ELR (cell line): ENCODE measurements at regions not wholly inside any gene's neighbourhood (a gene's known extent, or its start where the extent isn't known, plus 50 kb on each side); places are given as distances from the start of the nearest gene placed in this dataset.
A peak's percentile ranks its signal among the peaks of the same experiment; 100 is the strongest.
"Not testable (repeated sequence)": the region's sequence is repeated elsewhere in the genome, so short reads cannot be mapped to it uniquely, and the experiment has no call there.

Source experiments
- DNase-seq: peaks from one replicate; pipeline ENCODE4 v3.0.0-alpha.2; 2015; ENCODE audit warnings: low read depth

DNA sequence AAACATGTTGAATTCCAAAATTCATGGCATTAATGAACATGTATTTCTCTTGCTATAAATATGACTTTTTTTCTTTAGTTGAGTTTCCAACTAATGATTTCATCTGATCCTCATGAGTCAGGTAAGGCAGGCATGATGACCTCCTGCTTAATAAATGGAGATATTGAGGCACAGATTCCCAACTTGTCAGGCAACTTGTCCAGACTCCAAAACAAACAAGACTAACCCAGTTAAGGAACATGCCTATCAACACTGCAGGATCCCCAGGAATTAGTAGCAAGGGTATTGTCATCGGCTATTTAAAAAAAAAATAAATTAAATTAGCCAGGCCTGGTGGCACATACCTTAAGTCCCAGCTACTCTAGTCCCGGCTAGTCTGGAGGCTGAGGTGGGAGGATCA is 121.3 kb upstream of the SALL4 start:
- no peak for DNase-seq

DNA sequence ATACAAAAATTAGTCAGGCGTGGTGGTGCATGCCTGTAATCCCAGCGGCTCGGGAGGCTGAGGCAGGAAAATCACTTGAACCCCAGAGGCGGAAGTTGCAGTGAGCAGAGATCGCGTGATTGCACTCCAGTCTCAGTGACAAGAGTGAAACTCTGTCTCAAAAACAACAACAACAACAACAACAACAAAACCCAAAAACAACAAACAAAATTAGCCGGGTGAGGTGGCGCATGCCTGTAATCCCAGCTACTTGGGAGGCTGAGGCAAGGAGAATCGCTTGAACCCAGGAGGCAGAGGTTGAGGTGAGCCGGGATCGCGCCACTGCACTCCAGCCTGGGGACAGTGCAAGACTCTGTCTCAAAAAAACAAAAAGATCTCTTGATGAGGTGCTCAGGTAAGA is 120.5 kb upstream of the SALL4 start:
- not testable (repeated sequence) for DNase-seq

DNA sequence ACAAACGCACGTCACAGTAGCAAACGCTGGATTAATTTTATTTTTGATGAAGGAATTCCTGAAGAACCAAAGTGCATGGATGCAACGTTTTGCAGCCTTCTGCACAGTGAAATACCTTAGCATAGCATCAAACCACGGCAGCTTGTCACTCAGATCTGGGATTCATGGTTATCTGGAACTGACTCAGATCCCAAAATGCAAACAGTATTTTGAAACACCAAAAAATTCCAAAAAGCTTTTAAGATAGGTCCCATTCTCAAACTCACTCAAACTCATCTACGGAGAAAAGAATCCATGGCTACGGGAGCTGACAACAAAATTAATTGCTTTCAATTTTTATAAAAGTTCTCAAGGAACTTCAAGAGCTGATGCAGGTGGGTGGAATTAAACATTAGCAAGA is 116.2 kb upstream of the SALL4 start:
- no peak for DNase-seq

DNA sequence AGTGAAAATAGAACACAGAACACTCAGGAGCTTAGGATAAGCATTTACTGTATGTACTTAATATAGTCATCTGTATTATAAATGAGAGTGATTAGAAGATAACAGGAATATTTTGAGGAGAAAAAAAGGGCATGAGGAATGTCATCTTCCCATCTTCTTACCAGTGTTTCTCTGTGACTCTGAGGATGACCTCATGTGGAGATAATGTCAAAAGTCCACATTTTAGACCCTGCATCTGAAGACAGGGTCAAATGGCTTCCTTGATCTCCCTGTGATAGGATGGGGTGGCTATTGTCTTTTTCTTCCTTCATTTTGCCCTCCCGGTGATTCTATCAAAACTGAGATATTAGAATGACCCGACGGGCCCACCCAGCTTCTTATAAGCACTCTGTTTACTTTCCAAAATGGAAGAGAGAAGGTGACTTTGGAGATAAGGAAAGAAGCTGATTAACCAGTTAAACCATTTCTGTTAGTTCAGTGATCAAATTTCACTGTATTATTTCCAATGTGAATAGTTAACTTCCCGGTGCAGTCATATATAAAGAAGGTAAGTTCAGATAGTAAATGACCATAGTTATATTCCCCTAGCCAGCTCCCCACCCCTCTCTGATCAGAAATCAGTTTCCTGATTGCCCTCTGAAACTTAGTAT is 115.7 kb upstream of the SALL4 start:
- DNase-seq, result no peak

DNA sequence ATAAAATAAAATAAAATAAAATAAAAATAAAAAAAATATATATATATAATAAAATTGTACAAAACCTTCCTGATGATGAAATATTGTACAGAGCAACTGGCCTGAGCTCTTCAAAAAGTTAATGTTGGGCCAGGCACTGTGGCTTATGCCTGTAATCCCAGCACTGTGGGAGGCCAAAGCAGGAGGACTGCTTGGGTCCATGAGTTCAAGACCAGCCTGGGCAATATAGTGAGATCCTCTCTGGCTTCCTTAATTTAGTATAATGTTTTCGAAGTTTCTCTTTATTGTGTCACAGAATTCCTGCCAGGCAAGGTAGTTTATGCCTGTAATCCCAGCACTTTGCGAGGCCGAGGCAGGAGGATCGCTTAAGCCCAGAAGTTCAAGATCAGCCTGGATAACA is 113.9 kb upstream of the SALL4 start:
- no peak for DNase-seq

DNA sequence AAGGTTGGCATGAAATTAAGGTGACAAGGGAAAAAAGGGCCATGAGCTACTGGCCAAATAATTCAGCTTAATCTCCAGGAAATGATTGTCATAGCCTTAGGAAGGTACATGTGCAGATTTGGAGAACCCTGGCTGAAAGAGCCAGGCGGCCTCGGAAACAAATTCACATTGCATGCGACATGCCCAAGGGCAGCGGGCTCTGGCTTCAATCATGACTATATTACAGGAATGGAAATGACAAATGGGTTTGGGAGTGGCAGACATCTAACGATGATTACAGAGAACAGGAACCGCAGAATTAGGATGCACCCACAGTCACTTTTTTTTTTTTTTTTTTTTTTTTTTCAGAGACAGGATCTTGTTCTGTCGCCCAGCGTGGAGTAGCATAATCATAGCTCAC is 112.4 kb upstream of the SALL4 start:
- DNase-seq, result no peak

DNA sequence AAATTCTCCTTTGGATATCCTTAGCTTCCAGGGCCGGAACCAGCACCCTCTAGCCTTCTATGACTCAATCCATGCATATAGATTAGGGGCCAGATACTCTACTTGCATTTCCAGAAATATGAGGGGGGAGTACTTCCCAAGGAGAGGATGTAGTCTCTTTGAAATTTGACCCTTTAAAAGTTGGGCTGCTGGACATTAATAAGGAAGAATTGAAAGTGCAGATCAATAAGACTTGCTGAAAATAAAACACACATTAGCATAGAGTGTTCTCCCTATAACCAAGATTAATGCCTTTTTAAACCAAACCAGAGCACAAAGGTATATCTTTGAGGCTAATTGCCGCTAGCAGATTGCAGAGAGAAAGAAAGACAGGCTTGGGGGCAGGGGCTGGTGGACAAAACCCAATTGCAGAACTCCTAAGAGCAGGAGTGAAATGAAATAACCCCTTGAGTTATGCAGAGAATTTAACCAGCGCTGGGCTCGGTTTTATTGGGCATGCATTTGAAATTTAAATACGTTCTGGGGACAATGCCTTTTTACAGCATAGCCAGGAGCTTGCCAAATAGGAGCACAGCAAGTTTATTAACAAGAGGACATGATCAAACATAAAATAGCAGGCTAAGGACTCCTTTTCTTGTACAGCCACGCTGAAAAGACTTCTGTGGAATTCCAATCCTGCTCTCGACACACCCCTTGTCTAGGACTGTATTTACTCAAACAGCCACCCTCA is 108.2 kb upstream of the SALL4 start:
- peak; percentile 48 for DNase-seq

DNA sequence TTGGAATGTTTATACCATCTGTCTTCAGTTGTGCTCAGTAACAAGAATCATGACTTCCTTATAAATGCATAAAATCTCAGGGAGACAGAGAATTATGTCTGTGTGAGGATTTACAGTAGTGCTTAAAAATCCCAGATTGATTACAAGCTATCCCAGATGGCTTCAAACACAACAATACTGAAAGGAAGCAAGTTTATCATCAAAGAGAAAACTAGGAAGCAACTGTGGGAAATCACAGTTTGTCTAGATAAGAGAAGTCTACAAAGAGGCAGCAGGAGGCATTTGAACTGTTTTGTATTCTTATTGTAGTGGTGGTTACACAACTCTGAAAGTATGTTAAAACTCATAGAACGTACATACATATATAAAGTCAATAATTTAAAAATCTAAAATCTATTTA is 104.4 kb upstream of the SALL4 start:
- no peak for DNase-seq

DNA sequence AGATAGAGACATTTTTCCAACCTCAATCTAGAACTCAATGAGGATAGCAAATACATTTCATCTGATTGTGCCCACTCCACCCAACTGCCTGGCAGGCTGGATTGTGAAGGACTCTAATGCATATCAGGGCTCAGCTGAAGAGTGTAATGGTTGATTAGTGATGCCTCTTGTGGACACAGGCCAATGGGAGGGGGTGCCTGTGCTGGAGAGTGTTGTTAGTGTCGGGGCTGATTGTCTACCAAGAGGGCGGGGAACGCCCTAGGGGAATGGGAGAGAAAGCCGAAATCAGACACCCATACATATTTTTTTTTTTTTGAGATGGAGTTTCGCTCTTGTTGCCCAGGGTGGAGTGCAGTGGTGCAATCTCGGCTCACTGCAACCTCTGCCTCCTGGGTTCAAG is 103.7 kb upstream of the SALL4 start:
- no peak for DNase-seq

DNA sequence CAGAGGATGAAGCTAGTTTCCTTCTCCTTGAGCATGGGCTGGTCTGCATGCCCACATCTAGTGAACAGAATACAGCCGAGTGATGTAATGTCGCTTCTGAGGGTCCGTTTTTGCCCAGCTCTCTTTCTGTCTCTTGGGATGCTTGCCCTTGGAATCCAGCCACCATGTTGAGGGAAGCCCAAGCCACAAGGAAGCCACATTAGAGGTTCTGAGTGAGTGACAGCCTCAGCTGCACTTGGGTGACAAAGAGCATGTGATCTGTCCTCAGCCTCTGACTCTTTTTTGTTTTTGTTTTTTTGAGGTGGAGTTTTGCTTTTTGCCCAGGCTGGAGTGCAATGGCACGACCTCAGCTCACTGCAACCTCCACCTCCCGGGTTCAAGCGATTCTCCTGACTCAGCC is 100.6 kb upstream of the SALL4 start:
- DNase-seq, result no peak

DNA sequence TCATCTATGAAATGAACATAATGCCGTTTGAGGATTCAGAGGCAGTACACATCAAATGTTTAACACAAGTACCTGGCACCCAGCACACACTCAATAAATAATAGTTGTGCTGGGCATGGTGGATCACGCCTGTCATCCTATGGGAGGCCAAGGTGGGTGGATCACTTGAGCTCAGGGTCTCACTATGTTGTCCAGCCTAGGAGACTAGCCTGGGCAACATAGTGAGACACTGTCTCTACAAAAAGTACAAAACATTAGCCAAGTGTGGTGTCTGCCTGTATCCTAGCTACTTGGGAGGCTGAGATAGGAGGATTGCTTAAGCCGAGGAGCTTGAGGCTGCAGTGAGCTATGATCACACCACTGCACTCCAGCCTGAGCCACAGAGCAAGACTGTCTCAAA is 98.1 kb upstream of the SALL4 start:
- DNase-seq, result no peak

DNA sequence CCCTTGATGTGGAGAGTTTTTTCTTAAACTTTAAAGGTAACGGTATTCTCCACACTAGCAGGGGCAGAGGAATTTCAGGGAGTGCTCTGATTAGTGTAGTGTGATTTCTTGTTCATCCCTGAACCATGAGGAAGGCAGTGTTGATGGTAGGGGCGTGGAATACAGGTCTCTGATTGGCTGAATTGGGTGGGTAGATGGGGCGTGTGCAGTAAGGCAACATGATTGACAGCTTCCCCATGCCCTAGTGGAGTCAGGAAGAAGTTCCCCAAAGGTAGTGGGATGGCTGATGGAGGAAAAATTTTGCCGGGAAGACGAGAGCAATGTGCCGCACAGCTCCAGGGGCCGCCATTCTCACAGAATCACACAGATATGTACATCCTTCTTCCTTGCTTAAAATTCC is 97.4 kb upstream of the SALL4 start:
- no peak for DNase-seq

DNA sequence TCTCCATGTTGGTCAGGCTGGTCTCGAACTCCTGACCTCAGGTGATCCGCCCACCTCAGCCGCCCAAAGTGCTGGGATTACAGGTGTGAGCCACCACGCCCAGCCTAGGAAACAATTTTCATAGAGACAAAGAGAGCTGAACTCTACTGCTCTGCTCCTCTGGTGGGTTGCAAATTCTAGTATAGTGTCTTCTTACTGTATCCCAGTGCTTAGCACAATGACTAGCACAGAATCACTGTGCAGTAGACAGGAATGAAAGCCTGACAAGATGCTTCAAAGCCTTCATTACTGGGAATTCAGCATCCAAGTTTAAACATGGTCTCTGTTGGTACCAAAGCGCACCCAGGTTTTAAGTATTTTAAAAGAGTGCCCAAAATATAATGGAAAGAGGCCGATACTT is 96.5 kb upstream of the SALL4 start:
- no peak for DNase-seq

DNA sequence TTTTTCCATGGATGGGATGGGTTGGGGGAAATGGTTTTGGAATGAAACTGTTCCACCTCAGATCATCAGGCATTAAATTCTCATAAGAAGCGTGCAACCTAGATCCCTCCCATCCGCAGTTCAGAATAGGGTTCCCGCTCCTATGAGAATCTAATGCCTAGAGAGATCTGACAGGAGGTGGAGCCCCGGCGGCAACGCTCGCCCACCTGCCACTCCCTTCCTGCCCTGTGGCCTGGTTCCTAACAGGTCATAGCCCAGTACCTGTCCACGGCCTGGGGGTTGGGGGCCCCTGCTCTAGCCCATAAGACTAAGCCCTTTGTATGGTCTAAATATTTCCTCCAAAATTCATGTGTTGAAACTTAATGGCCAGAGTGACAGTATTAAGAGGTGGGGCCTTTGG is 92.3 kb upstream of the SALL4 start:
- no peak for DNase-seq

DNA sequence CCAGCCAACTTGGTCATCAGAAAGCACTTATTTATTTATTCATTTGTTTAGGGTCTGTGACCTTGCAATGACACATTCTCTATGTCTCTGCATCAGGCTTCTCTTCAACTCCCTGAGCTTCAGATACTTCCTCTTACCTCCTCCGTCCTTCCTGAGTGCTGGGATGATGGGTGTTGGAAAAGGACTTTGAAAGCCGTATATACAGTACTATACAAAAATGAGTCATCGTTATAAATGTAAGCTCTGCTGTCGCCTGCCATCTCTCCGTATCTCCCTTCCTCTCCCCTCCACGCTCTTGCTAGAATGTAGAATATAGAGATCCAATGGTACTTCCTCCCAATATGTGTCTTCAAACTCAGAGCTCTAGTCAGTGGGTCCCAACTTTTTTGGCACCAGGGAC is 91.9 kb upstream of the SALL4 start:
- DNase-seq, result no peak

DNA sequence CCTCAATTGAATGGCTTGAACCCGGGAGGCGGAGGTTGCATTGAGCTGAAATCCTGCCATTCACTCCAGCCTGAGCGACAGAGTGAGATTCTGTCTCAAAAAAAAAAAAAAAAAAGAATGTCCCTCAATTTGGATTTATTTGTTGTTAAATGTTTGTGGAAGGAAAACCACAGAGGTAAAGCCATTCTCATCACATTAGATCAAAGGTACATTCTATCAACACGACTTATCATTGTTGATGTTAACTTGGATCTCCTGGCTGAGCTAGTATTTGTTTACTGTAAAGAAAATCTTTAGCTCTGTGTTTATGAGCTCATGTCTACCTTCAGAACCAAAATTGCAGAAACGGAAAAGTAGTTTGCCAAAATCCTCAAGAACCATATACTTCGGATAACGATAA is 91.4 kb upstream of the SALL4 start:
- DNase-seq, result no peak

DNA sequence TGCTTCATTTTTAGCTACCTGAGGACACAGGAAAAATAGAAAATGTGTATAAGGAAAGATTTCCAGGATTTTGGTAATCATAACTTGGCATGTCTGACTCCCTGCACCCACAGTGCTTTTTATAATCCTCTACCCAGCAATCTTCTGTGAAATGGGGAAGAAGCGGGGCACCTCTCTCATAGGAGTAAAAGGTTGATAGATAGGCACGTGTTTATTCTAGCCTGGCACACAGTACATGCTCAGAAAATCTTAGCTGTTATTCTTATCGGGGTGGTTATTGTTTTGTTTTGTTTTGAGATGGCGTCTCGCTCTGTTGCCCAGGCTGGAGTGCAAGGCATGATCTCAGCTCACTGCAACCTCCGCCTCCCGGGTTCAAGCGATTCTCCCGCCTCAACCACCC is 87.7 kb upstream of the SALL4 start:
- DNase-seq, result no peak

DNA sequence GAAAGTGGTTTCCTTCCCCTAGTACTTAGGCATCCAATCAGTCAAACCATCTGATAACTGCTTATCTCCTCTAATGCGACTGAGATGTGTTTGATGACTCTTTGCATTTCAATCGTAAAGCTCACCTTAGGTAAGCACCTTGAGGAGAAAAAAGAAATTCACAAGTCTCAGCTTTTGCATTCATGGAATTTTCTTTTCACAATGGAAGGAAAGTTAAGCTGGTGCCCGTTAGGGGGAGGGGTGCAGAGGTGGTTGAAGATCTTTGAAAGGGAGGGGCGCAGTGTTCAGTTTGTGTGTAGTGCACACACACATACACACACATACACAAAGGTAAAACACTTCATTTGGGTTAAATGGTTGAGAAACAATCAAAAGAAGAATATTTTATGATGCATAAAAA is 87.1 kb upstream of the SALL4 start:
- DNase-seq, result no peak

DNA sequence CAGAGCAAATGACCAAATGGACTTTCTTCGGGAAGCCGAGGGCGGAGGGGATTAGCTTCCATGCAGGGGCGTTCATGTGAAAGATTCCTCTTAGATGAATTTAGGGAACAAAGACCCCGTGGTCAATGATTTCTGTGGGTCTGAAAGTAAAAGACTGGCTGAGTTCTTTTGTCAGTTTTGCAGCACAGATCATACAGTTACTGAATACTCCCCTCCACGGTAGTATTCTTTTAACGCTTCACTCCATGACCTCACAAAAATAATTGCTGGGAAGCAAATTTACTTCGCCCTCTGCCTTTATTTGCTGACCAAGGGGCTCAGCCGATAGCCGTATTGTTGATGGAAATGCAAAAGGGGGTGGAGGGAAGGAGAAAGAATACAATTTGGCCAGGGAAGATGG is 86.0 kb upstream of the SALL4 start:
- DNase-seq, result no peak

DNA sequence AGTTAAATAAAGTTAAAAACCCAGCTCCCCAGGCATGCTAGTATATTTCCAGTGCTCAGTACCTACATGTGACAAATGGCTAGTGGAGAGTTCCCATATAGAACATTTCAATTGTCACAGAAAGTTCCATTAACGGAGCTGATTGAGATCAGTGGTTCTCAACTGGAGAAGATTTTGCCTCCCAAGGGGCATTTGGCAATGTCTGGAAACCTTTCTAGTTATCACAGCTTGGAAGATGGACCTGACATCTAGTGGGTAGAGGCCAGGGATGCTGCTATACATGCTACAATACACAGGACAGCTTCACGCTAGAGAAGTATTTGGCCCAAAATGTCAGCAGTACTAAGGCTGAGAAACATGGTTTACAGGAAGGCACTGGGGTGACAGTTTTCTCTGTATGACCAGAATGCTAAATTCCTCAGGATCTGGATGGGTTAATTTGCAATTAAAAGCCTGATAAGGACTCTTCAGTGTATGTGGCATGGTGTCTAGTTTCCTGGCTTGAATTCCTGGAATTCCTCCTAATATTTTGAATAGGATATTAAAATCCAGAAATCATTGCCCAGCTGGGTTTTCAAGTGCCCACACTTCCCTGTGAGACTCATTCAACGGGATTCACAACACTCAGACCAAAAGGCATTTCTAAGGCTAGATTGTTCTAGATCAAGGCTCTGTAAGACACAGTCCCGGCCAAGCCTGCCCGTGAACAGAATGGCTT is 84.7 kb upstream of the SALL4 start:
- DNase-seq, result no peak

DNA sequence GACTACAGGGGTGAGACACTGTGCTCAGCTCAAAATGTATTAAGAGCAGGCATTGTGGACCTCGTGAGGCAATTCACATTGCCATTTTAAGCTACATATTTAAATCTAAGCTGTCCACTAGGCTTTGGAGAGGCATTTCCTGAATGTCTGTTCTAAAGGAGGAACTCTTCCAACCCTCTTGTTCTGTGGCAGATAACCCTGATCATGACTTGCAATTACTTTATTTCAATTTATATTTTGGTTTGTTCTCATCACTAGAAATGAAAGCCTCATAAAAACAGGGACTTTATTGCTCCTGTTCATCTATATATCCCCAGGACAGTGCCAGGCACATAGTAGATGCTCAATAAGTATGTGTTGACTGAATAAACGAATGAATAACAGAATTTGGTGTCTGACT is 84.0 kb upstream of the SALL4 start:
- no peak for DNase-seq

DNA sequence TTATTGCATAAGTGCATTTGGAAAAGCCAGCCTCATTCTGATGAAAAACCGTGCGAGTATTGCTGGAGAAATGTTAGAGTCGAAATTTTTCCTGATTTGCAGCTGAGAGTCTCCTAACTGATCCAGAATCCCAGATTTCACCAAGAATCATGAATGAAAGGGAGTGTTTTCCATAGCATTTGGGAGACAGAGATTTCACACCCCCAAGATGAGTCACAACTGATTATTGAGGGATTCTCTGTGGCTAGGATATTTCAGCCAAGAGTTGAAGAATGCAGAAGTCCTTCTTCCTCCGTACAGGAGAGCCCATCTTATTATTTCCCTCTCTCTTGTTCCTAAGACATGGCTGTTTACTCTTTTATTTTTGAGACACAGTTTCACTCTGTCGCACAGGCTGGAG is 82.2 kb upstream of the SALL4 start:
- DNase-seq, result no peak

DNA sequence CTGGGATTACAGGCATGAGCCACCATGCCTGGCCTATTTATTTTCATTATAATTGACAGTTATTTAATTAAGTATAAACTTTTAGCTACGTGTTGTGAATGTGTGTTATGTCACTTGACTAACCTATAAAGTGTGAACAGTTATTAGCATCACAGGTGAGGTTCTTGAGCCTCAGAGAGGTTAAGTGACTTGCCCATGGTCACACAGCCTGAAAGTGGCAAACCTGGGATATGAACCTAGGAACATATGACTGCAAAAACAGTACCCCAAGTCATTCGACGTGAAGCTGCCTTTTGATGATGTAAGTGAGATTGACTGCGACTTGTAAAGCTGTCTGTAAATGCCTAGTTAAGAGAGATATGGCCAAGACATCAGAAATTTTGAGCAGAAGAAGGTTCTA is 77.9 kb upstream of the SALL4 start:
- DNase-seq, result no peak
